ENCODE measurements at regions not wholly inside any gene's neighbourhood (a gene's known extent, or its start where the extent isn't known, plus 50 kb on each side); places are given as distances from the start of the nearest gene placed in this dataset.

DNA sequence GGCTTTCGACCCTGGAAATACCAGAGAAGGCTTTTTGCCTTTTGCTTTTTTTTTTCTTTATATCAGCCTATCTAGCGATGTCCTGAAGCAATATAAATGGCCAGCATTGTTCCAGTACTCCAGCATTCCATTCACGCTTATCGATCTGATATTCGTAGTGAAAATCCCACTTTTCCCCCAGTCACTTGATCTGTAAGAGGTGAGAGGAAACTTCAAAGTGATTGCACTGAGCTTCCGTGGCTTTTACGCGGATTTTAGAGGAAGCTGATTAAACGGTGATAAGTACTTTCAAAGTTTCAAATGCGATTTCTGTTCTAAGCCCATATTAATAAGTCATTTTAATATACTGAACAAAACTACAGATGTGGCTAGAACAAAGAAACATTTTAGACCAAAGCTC lies 725.5 kb downstream of the TRIML1 start:
- no peak overlapping the region for H3K18ac ChIP-seq (ENCODE audit: low read depth, low read length)
- no peak overlapping the region for H2AK9ac ChIP-seq (replicated peaks; ENCODE audit: low read depth, low read length, poor library complexity)
- CTCF ChIA-PET: no interaction called here
- no peak overlapping the region for H3K4ac ChIP-seq (ENCODE audit: low read depth, low read length)
- WGBS, 2 experiments (ENCODE audit: extremely low coverage in 2 of 2, insufficient read length in 1 of 2): no CpG with 5 or more reads among the region's 10 CpGs
- no peak overlapping the region for H3K23ac ChIP-seq (ENCODE audit: low read depth, low read length)
- no peak for DNase-seq
- dilution Hi-C loops (cut with HindIII; ENCODE audit: low sequenced_read_pairs, unreplicated experiment): no loop called here
- TF ChIP-seq POLR2A (IDR thresholded peaks at IDR 0.05; ENCODE audit: low read depth, low read length) (no peak), NFE2L2 (IDR thresholded peaks at IDR 0.05; ENCODE audit: low read depth, low read length) (no peak)
- no peaks in the 10 kb centered on the region for H3K9me3 ChIP-seq (ENCODE audit: control insufficient read depth, insufficient read depth, low read length)
- H3K56ac ChIP-seq (ENCODE audit: extremely low read depth, insufficient read depth, low read length): no peak overlapping the region
- no peaks in the 10 kb centered on the region for H4K20me1 ChIP-seq (ENCODE audit: insufficient read depth, low read length)
- H3K36me3 ChIP-seq (ENCODE audit: control insufficient read depth, insufficient read depth, low read length): no peaks in the 10 kb centered on the region
- no peak overlapping the region for H4K91ac ChIP-seq (ENCODE audit: insufficient read depth, low read depth, low read length)
- H2BK120ac ChIP-seq (ENCODE audit: low read depth, low read length): no peak overlapping the region
- H2AFZ ChIP-seq (replicated peaks; ENCODE audit: low read length, poor library complexity): no peak overlapping the region
- no peak overlapping the region for H2AK5ac ChIP-seq (ENCODE audit: low read depth, low read length)
- no peak overlapping the region for H3K4me3 ChIP-seq (ENCODE audit: insufficient read depth, low read depth, low read length)
- in situ Hi-C loops (cut with MboI; ENCODE audit: low sequenced_read_pairs): no loop called here
- ATAC-seq (ENCODE audit: low read depth): no peak
- BruUV-seq (replicated peaks): no TSS peak
- H3K27ac ChIP-seq (ENCODE audit: insufficient read depth, low read length): no peak overlapping the region
- no peak overlapping the region for H3K4me2 ChIP-seq (ENCODE audit: low read depth, low read length)
- no peak overlapping the region for H3K14ac ChIP-seq (replicated peaks; ENCODE audit: low read depth, low read length)
- H3K27me3 ChIP-seq (ENCODE audit: control insufficient read depth, insufficient read depth, low read length): no peaks in the 10 kb centered on the region
- H3K9ac ChIP-seq (ENCODE audit: low read depth, low read length): no peak overlapping the region
- no peaks in the 10 kb centered on the region for H3K9me1 ChIP-seq (ENCODE audit: insufficient read depth, low read length)
- no peak overlapping the region for H2BK20ac ChIP-seq (ENCODE audit: low read depth, low read length)
- H4K5ac ChIP-seq (ENCODE audit: low read depth, low read length): no peak overlapping the region
- intact Hi-C loops (cut with micrococcal nuclease): no loop called here
- POLR2A ChIA-PET (ENCODE audit: unreplicated experiment): no interaction called here
- no peaks in the 10 kb centered on the region for H3K4me1 ChIP-seq (ENCODE audit: control insufficient read depth, insufficient read depth, low read length)
- no peak overlapping the region for H2BK15ac ChIP-seq (ENCODE audit: low read depth, low read length)
- no peak overlapping the region for H2BK5ac ChIP-seq (ENCODE audit: low read depth, low read length, poor library complexity, severe bottlenecking)
- no peak overlapping the region for H4K8ac ChIP-seq (ENCODE audit: low read depth in 2 of 2, low read length in 2 of 2)
- H3K79me1 ChIP-seq (ENCODE audit: low read depth in 1 of 2, low read length in 2 of 2): no peaks in the 10 kb centered on the region

Data from IMR-90 (cell line).